NCI-H748 (cell line): ENCODE measurements at regions not wholly inside any gene's neighbourhood (a gene's known extent, or its start where the extent isn't known, plus 50 kb on each side); places are given as distances from the start of the nearest gene placed in this dataset.

ENCODE experiments used
- DNase-seq: peaks from one replicate; lab custom pipeline; 2025; ENCODE audit not compliant: unreplicated experiment; lab: John Stamatoyannopoulos, UW

DNA sequence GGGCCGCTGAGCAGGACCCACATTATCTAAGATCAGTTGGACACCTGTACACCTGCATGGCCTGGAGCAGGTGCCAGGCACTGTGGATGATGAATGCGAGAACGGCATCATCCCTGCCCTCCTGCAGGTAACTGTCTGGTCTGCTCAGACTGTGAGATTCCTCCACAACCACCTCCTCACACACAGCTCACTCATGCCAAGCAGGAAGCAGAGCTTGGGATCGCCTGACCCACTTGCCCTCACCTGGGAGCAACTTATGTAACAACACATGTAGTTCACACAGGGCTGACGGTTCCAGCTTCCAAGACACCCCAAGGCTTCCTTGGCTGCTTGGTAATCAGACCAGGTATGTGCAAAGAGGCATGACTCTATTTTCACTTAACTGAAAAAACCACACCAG, 359.2 kb downstream of the PREX1 start:
- DNase-seq, result no peak

DNA sequence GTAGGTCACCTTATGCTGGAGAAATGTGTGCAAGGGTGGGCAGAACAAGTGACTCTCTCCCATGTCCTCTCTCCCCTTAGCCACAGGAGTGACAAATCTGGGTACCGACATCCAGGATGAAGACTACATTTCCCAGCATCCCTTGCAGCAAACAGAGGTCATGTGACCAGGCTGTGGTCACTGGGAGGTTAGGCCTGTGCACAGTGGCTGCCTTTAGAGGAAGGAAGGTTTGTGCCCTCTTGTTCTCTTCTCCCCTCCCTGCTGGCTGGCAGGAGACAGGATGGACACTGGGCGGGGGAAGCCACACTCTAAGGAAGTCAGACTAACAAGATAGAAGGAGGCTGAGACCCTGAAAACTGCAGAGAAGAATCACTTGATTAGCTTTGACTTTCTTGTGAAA, 360.2 kb downstream of the PREX1 start:
- no peak for DNase-seq

DNA sequence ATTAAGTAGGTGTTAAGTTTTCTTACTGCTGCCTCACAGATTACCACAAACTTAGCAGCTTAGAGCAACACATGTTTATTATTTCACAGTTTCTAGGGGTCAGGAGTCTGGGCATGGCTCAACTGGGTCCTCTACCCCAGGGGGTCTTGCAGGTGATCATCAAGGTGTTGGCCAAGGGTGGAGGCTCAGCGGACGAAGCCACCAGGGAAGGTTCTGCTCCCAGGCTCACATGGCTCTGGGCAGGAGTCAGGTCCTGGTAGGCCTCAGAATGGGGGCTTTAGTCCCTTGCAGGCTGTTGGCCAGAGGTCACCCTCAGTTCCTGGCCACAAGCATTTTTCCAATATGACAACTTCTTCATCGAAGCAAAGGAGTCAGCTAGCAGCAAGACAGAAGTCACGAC, 362.5 kb downstream of the PREX1 start:
- DNase-seq, result no peak

DNA sequence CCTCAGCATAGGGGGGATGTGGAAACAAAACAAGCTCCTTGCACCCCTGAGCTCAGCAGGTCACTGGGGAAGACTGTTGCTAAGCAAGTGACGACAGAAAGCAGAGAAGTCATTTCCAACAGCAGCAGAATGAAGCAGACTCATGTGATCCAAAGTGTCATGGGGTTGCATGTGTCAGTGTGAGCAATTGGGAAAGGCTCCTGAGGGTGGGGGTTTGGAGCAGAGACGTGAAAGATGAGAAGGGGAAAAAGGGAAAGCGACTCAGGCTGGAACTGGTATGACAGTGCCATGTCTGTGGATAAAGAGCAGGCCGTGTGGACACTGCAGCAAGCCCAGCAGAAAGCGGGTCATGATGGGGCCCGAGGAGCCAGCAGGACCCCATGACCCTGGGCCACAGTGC, 363.9 kb downstream of the PREX1 start:
- no peak for DNase-seq

DNA sequence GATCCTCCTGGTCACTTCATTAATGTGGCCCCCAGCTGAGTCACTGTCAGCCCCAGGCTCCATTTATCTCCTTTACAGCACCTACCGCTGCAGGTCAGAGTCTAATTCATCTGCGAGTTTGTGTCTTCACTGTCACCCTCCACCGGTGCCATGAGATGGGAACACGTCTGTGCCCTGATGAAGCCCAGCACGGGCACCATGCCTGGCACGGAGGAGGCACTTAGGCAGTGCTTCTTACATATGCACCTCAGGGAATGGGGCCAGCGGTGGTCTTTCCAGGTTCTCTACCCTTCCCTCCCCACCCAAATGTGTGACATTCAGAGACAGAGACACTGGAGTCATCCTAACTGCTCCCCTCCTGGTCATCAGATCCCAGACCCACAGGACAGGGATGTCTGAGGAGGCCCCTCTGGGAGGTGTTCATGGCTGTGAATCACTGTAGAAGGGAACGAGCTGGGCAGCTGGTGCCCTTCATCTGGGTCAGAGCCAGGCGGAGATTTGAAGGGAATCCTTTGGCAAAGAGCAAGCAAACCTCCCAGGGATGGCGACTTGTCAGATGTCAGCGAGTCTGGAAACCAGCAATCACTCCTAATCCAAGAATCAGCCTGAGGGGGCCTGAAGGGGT, 364.6 kb downstream of the PREX1 start:
- DNase-seq, result no peak

DNA sequence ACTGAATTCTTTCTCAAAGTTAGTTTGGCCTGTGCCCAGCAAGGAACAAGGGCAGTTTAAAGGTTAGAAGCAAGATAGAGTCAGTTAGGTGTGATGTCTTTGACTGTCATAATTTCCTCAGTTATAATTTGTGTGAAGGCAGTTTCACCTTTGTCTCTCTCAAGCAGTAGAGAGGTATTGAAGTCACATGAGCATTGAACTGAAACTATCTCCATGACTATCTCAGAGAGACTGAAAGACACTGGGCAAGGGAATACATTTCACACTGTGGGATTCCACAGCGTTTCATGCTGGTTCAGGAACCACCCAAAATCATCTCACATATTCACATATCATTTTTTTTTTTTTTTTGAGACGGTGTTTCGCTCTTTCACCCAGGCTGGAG, 366.1 kb downstream of the PREX1 start:
- DNase-seq, result no peak

DNA sequence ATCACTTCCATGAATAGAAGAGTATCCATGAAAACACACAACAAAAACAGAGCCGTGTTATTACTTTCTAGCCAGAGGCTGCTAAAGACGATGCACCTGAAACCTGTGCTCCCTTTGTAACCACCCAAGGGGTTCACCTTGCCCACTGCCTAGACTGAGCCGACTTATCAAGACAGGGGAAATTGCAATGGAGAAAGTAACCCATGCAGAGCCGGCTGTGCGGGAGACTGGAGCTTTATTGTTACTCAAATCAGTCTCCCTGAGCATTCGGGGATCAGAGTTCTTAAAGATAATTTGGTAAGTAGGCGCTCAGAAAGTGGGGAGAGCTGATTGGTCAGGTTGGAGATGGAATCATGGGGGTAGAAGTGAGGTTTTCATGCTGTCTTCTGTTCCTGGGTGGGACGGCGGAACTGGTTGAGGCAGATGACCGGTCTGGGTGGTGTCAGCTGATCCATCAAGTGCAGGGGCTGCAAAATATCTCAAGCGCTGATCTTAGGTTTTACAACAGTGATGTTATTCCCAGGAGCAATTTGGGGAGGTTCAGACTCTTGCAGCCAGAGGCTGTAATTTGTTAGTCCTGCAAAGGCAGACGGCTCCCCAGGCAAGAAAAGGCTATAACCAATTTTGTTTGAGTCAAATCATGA, 366.6 kb downstream of the PREX1 start:
- no peak for DNase-seq

DNA sequence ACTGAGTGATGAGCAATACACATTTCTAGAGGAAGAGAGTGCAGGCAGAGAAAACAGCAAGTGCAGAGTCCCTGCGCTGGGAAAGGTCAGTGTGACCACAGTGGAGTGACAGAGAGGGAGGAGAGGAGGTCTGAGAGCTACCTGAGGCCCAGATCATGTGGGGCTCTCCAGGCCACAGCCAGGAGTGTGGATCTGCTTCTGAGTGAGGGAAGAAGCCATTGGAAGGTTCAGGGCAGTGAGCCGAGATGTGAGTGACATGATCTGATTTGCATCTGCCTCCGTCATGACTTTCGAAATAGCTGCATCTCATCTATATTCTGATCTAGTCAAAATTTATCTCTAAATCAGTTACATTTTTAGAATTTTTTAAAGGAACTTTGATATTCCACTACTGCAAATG, 367.1 kb downstream of the PREX1 start:
- no peak for DNase-seq

DNA sequence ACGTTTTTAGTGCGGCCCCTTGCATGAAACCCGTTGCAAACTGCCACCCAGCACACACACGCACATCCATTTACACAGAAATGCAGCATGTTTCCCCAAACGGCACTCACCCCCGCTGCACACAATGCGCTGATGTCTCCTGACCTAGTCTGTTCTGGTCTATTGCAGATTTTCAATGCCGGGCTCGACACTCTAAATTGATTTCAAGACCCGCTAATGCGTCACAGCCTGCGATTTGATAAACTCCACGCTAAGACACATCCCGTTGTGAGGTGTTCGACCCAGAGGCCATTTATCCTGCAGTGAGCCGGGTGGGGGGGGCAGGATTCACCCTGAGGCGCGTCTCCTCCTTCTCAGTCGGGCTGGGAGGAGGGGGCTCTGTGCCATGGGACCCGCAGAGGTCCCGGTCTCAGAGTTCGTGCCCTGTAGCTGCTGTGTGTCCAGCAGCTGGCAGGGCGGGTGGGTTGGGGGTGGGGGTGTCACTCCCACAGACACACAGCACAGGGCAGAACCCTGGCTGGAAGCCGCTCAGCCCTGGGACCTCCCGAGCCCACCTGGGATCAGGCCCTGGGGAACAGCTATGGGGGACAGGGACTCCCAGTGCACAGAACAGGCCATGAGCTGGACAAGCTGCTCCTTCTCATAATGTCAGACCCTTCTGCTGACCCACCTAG, 367.9 kb downstream of the PREX1 start:
- peak; percentile 15 for DNase-seq

DNA sequence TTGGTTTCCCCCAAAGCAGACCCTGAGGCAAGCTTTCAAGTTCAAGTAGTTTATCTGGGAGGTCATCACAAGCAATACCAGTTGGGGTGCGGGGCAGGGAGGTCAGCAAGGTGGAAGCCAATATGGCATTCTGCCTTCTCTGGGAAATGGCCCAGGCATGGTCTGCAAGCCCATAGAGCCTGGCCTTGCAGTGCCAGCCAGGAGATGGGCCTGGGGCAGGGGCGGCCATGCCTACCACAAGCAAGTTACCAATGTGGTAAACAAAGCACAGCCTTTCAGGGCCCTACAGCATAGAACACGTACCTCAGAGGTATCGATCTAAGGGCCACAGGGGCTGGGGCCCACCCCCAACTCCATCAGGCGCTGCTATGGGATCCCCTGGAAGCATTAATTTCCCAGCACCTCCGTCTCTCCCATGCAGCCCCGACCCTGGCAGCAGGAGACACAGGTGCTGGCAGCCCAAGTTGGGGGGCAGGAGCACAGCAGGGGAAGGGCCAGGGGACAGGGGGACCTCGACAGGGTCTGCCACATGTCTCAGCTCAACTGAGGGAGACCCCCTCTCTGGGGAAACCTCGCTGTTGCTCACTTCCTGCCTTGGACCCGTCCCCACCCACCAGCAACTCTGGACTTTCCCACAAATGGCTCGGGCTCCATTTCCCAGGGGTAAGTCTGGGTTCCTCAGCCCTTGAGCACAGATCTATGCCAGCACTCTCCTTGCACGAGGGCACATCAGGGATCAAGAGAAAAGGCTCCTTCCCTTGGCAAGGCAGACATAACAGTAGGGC, 369.0 kb downstream of the PREX1 start:
- no peak for DNase-seq

DNA sequence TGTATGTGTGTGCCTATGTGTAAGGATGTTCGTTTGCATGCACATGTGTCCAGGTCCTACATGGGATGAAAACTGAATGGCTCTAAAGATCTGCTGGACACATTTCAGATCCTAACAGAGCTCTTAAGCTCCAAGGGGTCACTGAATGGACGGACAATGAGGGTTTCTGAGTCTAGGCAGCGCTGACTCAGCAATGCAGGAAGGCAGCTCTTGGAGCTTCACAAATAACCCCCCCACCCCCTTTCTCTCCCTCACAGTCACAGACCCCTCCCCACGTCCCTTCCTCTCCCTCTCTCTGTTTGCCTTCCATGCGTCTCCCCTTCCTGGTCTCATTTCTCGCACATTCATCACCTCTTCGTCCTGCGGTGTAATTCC, 369.8 kb downstream of the PREX1 start:
- no peak for DNase-seq

DNA sequence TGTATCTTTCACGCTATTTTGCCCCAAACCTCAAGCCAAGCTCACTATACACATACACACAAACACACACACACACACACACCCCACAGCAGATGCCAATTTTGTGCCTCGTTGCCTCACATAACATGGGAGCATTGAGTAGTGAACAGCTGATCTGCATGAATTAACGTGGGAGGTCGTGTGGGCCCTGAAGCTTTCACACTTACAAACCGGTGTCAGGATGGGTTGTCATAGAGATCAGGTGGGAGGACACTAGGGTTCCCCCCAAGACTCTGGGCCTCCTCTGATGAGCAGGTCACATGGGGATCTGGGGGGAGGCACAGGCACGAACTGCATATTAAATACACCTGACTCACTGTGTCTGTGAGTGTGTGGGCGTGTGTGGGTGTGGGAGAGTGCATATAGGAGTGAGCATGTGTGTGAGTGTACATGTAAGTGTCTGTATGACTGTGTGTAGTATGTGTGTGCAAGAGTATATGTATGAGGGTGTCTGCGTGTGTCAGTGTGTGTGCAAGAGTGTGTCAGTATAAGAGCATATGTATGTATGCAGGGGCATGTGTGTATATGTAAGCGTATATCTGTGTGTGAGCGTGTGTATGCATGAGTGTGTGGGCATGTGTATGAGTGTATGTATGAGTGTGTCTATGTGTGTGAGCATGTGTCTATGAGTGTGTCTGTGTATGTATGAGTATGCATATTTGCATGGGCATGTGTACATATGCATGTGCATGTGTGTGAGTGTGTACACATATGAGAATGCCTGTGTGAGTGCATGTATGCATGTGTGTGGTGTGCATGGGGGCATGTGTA, 370.4 kb downstream of the PREX1 start:
- DNase-seq, result no peak

DNA sequence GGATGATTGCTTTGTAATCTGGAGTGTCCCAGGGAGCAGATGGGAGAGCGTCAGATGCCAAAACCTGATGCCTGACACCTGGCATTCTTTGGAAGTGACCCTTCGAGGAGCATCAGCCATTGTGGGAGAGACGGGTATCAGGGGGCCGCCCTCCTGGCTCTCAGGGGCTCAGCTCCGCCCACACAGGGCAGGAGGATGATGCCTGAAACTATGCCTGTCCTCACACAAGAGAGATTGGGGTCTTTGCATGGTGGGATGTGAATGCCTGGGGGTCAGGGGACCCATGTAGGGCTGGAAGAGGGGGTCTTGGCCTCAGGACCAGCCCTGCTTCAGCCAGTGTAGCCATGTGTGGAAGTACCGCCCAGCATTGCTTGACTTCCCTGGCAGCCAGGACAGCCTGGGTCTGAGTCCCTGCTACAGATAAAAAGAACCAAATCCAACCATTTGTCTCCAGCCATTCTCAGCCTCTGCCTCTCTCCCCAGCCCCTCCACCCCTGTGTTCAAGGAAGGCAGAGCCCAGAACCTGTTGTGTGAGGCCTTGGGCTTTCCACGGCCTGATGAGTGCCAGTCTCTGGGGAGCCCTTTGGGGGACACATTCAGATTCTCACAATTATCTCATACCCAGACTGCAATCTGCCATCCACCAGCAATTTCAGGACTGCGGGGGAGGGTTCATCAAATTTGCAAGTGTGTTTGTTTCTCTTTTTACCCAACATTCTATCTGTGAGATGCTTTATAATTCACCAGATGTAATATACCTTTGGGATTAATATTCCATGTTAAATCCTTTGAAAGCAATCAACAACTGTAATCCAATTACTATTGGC, 371.2 kb downstream of the PREX1 start:
- DNase-seq, result no peak

DNA sequence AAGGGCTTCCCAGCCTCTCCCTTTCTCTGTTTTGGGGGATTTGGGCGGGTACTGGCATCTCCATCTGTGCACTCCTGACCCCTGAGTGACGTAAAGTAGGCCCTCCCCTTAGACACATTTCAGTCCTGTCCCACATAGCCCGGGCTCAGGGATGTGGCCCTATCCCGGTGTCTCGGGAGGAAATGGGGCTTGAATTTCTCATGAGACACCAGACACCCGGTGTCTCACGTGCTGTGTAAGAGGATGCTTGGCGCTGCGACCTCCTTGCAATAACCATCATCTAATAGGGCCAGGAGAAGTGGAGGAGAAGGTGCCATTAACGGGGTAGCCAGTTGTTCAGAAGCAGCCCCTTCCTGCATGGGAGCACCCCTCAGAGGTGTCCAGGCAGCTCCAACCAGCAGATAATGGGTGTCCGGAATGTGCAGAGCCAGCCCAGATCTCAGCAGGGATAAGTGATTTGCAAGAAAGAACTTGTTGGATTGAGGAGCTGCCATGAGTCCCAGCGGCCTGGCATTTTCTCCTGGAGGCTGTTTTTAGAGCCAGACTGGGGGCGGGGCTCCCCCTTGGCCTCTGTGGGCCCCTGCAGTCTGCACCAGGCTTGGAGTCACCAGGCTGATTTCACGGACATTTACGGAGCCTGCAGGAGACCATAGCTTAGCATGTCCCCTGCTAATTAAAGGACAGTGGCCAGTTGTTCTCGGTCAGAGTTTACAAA, 372.0 kb downstream of the PREX1 start:
- DNase-seq, result peak; percentile 46

DNA sequence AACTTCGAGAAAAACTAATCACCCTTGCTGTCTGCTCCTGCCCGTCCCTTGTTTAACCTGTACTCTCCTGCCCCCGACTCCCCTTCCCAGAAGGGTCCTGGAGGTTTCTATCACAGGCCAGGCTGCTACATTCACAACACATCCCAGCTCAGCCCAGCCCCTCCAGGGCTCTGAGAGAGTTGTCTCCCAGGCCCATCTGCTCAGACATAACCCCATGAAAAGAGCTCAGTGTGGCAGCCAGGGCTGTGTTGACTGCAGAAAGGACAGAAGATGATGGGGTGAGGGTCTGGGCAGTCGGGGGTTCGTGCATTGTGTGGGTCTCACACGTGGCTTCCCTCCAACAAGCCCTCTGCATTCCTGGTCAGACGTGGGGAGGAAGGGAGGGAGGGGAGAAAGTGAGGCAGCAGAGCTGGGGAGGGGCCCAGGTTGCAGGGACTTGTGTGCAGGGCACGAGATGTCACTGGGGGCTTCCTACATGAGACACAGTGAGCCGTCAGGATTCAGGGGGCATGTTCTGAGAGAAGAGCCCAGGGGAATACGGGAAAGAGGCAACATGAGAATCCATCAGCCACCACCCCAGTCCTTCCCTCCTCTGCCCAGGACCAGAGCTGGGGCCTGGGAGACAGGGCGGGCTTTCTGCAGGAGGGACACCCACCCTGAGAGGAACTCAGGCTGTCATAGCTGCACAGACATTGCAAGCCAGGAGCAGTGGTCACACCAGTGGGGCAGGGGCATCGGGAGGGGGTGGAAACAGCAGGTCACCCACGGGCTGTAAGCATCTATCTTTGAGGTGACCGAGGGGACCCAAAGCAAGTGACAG, 372.9 kb downstream of the PREX1 start:
- DNase-seq, result no peak

DNA sequence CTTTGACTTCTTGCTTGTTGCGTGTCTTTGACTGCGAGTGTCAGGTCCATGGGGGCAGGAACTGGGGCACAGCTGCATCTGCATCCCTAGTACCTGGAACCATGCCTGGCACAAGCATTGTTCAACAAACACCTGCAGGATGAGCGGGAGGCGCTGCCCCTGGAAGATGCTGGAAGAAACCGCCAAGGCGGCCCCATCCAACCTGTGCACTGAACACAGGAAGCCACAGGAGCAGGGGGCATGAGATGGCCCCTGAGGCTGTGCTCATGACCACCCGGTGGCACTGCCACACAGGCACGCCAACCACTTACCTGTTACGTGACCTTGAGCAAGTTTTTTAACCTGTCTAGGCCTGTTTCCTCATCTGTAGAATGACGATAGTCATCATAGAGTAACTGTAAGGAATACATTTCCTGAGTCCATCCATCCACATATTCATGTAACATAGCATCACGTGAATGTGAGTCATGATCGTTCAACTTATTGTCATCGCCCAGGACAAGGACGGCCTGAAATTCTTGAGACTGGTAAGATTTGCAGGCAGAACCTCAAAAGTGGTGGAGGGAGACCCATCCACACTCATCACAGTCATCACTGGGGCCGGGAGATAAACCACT, 374.2 kb downstream of the PREX1 start:
- DNase-seq, result no peak

DNA sequence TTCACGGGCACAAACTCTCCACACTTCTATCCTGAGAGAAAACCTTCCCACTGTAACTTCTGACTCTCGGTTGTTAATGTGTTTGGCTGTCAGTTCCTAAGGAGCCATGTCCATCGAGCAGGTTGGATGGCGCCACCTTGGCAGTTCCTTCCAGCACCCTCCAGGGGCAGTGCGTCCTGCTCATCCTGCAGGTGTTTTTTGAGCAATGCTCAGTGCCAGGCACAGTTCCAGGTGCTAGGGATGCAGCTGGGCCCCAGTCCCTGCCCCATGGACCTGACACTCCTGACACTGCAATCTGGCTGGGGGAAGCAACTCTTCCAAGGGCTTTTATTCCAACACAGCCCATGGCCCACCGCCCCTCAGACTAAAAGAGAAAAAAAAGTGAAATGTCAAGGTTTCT, 376.4 kb downstream of the PREX1 start:
- DNase-seq, result no peak
